ENCODE measurements at regions not wholly inside any gene's neighbourhood (a gene's known extent, or its start where the extent isn't known, plus 50 kb on each side); places are given as distances from the start of the nearest gene placed in this dataset.
"Not testable (repeated sequence)": the region's sequence is repeated elsewhere in the genome, so short reads cannot be mapped to it uniquely, and the experiment has no call there.

DNA sequence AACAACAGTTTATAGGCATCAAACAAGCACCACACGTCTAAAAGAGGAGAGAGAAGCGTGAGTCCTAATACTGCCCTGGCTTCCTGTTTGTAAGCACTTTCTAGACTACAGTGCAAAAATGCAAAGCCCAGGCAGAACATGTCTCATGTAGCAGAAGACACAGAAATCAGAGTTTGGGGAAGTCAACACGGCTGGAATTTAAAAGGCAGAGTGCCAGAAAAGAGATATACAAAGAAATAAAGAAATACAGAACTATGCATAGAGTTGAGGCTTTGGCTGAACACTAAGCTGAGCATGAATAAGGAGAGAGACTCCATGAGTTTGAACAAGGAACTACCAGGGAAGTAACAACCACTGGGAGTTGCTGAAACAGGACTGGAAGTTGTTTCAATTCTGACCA, 566.6 kb upstream of the NR5A2 start:
- DNase-seq = no peak

DNA sequence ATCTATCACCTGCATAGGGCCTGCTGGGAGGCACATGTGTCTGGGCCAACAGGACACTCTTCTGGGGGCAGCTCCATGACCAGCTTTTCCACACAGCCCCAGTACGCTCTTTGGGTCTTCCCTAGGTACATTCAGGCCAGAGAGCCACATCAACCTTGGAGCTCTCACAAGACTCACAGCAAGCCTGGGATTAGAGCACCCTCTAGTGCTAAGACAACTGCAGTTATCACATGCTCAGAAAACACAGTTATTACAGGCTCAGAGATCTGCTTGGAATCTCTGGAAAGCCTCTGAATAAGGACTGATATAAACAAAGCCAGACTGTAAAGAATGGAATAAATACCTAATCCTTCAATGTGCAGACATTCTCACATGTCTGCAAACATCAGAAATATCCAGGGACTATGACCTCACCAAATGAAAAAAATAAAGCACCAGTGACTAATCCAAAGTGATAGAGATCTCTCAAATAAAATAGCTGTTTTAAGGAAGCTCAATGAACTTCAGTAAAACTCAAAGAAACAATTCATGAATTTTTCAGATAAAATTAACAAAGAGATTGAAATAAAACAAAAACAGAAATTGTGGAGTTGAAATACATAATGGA, 563.9 kb upstream of the NR5A2 start:
- DNase-seq = no peak

DNA sequence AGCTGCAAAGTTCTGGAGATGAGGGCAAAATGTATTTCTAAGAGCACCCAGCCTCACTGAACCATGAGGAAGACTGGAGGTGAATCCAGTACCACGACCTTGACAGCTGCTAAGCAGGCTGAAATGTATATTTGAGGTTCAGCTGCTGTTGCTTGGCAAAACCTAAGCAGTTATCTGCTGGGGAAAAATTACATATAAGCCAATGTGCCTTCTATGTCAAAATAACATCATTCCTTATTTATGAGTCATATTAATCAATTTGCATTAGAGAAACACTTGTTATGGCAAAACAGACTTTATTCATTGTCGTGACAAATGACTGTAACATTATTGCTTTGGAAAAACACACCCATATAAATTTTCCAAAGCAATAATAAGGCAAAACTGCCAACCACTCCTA, 560.5 kb upstream of the NR5A2 start:
- no peak for DNase-seq

- DNase-seq = no peak
These were observed 555.5 kb upstream of the NR5A2 start for GRCh38 chr1:199472018-199472417.

DNA sequence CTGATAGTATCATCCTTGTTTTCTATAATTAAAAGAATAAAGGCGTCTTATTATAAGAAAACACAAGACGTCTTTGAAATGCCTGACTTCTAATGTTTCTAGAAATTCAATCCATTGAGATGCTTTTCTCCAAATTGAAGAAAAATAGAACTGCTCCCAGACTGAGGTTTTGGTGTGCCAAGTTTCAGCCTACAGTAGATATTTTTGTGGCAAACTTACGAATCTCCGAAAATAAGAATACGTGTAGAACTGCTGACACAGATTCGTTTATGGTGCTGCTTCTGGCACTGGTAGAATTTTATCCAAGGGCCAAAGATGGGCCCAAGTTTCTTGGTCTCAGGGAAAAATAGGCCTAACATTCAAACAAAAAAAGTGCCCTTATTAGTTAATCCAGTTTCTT, 554.5 kb upstream of the NR5A2 start:
- DNase-seq = no peak

DNA sequence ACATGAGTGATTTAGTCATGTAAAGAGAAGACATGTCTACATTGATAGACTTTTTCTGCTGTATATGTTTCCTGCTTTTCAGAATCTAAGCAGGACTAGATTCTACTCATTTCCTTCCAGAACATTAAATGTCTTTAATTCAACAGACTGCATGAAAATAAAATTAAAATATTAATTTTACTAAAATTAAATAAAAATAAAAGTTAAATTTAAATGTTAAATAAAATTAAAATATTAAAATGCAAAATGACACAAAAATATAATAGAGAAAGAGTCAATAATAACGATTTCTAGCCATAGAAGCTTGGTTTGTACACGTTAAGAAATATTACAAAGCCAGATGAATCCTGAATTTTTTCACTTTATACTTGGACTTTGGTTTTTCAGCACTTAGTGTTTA, 552.8 kb upstream of the NR5A2 start:
- no peak for DNase-seq

DNA sequence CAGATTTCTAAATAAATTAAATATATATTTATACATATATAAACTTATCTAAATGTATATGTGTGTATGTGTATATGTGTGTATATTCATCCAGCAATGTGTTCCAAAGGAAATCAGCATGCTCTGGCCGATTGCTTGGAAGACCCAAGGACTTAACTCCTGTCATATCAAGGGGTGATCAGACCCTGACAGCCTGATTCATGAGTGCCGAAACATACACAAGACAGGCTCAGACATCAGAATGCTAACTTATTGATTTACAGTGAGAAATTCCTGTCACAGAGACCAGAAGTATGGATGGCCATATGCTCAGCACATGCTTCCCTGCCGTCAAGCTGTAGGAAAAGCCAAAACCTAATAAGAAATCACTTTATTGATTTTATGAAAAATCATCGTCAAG, 545.1 kb upstream of the NR5A2 start:
- DNase-seq = no peak

DNA sequence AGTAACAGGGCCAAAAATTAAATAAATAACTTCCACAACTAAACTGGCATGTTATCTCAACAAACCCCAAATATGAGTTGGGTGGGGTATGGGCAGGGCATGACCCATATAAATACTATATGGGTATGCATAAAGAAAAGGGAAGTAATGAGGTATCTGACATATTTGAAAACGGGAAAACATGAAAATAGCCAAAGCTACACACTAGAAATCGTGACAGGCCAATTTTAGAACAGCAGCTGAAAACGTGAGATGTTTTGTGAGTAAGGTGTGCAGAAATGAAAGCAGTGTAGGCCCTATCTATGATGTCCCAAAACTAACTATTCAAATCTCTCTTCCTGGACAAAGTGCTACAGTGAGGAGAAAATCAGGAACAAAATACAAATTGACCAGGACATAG, 537.9 kb upstream of the NR5A2 start:
- no peak for DNase-seq

- DNase-seq = no peak
These were observed 536.6 kb upstream of the NR5A2 start for GRCh38 chr1:199490769-199491527.

GRCh38 chr1:199495432-199495831, 532.1 kb upstream of the NR5A2 start:
- no peak for DNase-seq

DNA sequence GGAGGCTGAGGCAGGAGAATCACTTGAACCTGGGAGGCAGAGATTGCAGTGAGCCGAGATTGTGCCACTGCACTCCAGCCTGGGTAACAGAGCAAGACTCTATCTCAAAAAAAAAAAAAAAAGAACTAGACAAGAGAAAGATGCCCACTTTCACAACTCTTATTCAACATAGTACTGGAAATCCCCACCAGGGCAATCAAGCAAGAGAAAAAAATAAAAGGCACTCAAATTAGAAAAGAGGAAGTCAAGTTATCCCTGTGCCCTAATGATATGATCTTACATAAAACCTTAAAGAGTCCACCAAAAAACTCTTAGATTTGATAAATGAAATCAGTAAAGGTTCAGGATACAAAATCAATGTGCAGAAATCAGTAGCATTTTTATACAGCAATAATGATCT, 528.7 kb upstream of the NR5A2 start:
- not testable (repeated sequence) for DNase-seq

GRCh38 chr1:199508072-199508471, 519.4 kb upstream of the NR5A2 start:
- DNase-seq = no peak

DNA sequence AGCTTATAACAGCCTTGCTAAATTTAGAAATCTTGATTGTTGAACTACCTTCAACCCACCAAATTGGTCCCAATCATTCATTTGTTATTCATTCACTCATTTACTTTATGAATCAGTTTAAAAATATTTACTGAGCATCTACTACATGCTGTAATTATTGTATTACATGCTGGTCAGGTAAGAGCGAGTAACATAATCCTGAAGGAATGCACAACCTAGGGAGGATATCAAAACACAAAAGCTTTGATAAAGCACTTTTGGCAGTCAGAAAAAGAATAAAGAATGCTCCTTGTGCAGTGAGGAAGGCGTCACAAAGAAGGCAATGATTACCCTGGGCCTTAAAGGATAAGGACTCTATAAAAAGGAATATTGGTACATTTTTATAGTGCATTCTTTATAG, 518.9 kb upstream of the NR5A2 start:
- DNase-seq = no peak

GRCh38 chr1:199509456-199509855, 518.1 kb upstream of the NR5A2 start:
- no peak for DNase-seq

DNA sequence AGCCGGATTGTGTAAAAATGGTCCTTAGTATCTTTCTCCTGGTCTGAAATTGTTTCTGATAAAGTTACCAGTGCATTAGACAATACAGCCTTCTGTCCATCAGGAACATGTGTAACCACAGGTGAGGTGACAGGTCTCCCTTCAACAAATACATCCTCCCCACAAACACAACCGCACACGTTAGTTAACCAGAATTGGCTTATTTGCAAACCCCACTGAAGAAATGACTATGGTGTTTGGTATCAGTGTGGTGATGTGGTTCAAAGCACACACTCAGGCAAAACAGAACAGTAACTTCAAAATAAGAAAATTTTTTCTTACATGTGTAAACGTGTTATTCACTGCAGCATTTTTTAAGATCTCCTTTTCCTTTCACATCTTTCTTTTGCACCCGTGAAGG, 517.2 kb upstream of the NR5A2 start:
- DNase-seq = no peak

GRCh38 chr1:199512037-199512710, 515.3 kb upstream of the NR5A2 start:
- peak; percentile 23 for DNase-seq

DNA sequence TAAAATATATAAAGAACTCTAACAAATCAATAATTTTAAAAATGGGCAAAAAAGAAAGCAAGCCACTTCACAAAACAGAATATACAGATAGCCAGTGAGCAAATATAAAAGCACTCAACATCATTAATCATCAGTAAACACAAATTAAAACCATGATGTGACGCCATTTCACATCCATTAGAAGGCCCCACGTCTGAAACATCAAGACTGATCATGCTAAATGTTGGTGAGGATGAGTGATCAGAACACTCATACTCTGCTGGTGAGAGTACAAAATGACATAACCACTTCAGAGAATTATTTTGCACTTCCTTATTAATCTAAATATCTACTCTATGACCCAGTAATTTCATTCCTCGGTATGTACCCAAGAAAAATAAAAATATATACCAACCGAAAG, 512.2 kb upstream of the NR5A2 start:
- no peak for DNase-seq

GRCh38 chr1:199522338-199522737, 505.2 kb upstream of the NR5A2 start:
- no peak for DNase-seq

GRCh38 chr1:199522936-199523335, 504.6 kb upstream of the NR5A2 start:
- DNase-seq = no peak

DNA sequence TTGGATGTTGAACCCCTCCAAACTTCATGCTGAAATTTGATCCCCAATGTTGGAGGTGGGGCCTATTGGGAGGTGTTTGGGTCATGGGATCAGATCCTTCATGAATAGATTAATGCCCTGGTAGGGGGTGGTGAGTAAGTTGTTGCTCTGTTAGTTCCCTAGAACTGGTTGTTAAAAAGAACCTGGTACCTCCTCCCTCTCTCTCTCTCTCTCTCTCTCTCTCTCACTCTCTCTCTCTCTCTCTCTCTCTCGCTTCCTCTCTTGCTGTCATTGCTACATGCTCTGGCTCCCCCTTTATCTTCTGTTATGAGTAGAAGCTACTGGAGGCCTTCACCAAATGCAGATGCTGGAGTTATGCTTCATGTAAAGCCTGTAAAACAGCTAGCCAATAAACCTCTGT, 498.2 kb upstream of the NR5A2 start:
- DNase-seq = no peak

- DNase-seq = not testable (repeated sequence)
These were observed 494.1 kb upstream of the NR5A2 start for GRCh38 chr1:199533361-199533760.

DNA sequence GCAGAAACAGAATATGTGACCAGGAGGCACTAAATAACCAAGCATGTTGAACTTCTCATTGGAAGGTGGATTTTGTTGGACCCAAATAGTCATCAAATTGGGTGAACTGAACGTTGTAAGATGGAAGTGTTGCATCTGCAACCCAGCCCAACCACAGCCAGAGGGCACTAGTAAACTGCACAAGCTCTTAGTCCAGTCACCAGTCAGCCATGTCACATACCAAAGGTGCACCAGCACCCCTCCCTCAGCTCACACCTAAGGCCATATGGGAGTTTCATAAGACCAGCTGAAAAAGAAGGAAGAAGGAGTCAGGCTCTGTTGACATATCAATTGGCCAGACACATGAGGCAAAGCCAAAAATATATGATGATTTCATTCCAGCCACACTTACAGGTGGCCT, 481.7 kb upstream of the NR5A2 start:
- DNase-seq = no peak

DNA sequence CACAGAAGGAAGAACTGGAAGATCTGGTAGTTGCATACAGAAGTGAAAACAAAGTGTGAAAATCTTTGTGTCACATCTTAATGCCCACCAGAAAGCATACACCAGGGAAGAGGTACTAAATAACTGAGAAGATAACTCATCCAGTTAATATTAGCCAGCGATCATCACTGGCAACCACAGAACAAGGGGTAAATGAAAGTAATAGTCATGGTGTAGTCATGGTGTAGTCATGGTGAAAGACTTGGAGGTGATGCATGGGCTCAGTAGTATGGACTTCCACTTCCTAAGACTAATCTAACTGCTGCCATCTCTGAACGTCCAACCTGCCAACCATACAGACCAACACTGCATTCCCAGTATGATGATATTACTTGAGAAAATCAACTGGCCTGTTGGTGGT, 481.2 kb upstream of the NR5A2 start:
- DNase-seq = no peak

DNA sequence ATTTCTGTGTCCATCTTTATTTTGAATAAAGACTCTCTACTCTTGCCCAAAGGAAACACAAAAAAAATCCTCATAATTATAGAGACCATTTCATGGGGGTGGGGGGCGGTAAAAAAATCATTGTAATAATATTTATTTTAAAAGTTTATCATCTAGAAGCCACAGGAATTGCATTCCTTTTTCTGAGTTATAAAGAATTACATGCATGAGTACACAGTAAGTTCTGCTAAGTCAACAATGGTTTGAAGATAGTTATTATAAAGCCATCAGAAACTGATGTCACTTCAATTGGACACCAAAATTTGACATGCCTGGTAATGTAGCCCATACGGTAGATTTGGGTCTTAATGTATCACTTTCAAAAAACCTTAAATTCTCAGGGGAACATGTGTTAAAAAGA, 478.1 kb upstream of the NR5A2 start:
- DNase-seq = no peak
